ENCODE measurements at regions not wholly inside any gene's neighbourhood (a gene's known extent, or its start where the extent isn't known, plus 50 kb on each side); places are given as distances from the start of the nearest gene placed in this dataset.

GRCh38 chr1:244948416-244948815, 84.1 kb upstream of the HNRNPU start:
- TF ChIP-seq POLR2AphosphoS5 (IDR thresholded peaks at IDR 0.05; ENCODE audit: low read depth, low read length) (no peak), CTCF (IDR thresholded peaks at IDR 0.05) (no peak)
